ENCODE measurements at regions not wholly inside any gene's neighbourhood (a gene's known extent, or its start where the extent isn't known, plus 50 kb on each side); places are given as distances from the start of the nearest gene placed in this dataset.

- DNase-seq (no peak), ATAC-seq (no peak)
- Histone ChIP-seq H3K27ac (no peak overlapping the region), H3K4me3 (no peak overlapping the region), H3K4me1 (no peaks in the 10 kb centered on the region), H3K36me3 (ENCODE audit: insufficient read depth in 1 of 2, low read depth in 1 of 2) (no peaks in the 10 kb centered on the region), H3K9me3 (no peaks in the 10 kb centered on the region), H3K27me3 (ENCODE audit: insufficient read depth in 3 of 3, low read length in 2 of 3) (no peaks in the 10 kb centered on the region)
- TF ChIP-seq CTCF (IDR thresholded peaks at IDR 0.05): no peak
- intact Hi-C loops (cut with DNase I): no loop called here
- 81 to 90% (median 88%) methylated on average over 1 of the region's 1 CpG for WGBS, 3 donors
Measured at GRCh38 chr3:164851905-164852304, 226.4 kb downstream of the SI start.

- intact Hi-C loops (cut with DNase I): no loop called here
- ATAC-seq (no peak), DNase-seq (no peak)
- Histone ChIP-seq H3K4me3 (no peak overlapping the region), H3K27ac (no peak overlapping the region), H3K27me3 (ENCODE audit: insufficient read depth in 3 of 3, low read length in 2 of 3) (no peaks in the 10 kb centered on the region), H3K36me3 (ENCODE audit: insufficient read depth in 1 of 2, low read depth in 1 of 2) (no peaks in the 10 kb centered on the region), H3K9me3 (no peaks in the 10 kb centered on the region), H3K4me1 (no peaks in the 10 kb centered on the region)
- TF ChIP-seq CTCF (IDR thresholded peaks at IDR 0.05): no peak
- WGBS, 3 donors: 68 to 78% (median 76%) methylated on average over 3 of the region's 3 CpGs
Measured at GRCh38 chr3:164851204-164851603, 227.1 kb downstream of the SI start.

- no peaks in the 10 kb centered on the region for H3K27me3 ChIP-seq (ENCODE audit: insufficient read depth in 3 of 3, low read length in 2 of 3)
- H3K4me1 ChIP-seq: no peaks in the 10 kb centered on the region
- no peaks in the 10 kb centered on the region for H3K36me3 ChIP-seq (ENCODE audit: insufficient read depth in 1 of 2, low read depth in 1 of 2)
- no peak overlapping the region for H3K4me3 ChIP-seq
- intact Hi-C loops (cut with DNase I): no loop called here
- ATAC-seq: no peak
- DNase-seq: no peak
- no peak for TF ChIP-seq CTCF (IDR thresholded peaks at IDR 0.05)
- H3K9me3 ChIP-seq: no peaks in the 10 kb centered on the region
- H3K27ac ChIP-seq: no peak overlapping the region
- 64 to 76% (median 72%) methylated on average over 4 of the region's 4 CpGs for WGBS, 3 donors
Measured at GRCh38 chr3:164848923-164849322, 229.4 kb downstream of the SI start.

- ATAC-seq: no peak
- WGBS, 3 donors: 84 to 92% (median 87%) methylated on average over 2 of the region's 2 CpGs
- no peak for DNase-seq
- no peaks in the 10 kb centered on the region for H3K27me3 ChIP-seq (ENCODE audit: insufficient read depth in 3 of 3, low read length in 2 of 3)
- no peak overlapping the region for H3K4me3 ChIP-seq
- H3K27ac ChIP-seq: no peak overlapping the region
- H3K4me1 ChIP-seq: no peaks in the 10 kb centered on the region
- intact Hi-C loops (cut with DNase I): no loop called here
- H3K36me3 ChIP-seq (ENCODE audit: insufficient read depth in 1 of 2, low read depth in 1 of 2): no peaks in the 10 kb centered on the region
- TF ChIP-seq CTCF (IDR thresholded peaks at IDR 0.05): no peak
- H3K9me3 ChIP-seq: no peaks in the 10 kb centered on the region
Measured at GRCh38 chr3:164845739-164846138, 232.6 kb downstream of the SI start.

- TF ChIP-seq CTCF (IDR thresholded peaks at IDR 0.05): no peak
- no peak overlapping the region for H3K27ac ChIP-seq
- ATAC-seq (no peak), DNase-seq (no peak)
- H3K27me3 ChIP-seq (ENCODE audit: insufficient read depth in 3 of 3, low read length in 2 of 3): peaks cover 0 to 2% (median 0%) of the 10 kb centered on the region in 3 donors
- no peaks in the 10 kb centered on the region for H3K36me3 ChIP-seq (ENCODE audit: insufficient read depth in 1 of 2, low read depth in 1 of 2)
- no peaks in the 10 kb centered on the region for H3K9me3 ChIP-seq
- WGBS, 3 donors: 59 to 62% (median 59%) methylated on average over 5 of the region's 5 CpGs
- H3K4me1 ChIP-seq: no peaks in the 10 kb centered on the region
- no peak overlapping the region for H3K4me3 ChIP-seq
- intact Hi-C loops (cut with DNase I): no loop called here
Measured at GRCh38 chr3:164832216-164832615, 246.1 kb downstream of the SI start.

Data from psoas muscle (tissue), 7 donors.